SH-SY5Y (cell line): ENCODE measurements at regions not wholly inside any gene's neighbourhood (a gene's known extent, or its start where the extent isn't known, plus 50 kb on each side); places are given as distances from the start of the nearest gene placed in this dataset.

ENCODE experiments used
- GATA2 ChIP-seq: IDR thresholded peaks from 2 replicates; pipeline ENCODE4 v1.6.1; 2011; ENCODE audit warnings: mild to moderate bottlenecking, low read depth, low read length
- GATA3 ChIP-seq: IDR thresholded peaks from 2 replicates; pipeline ENCODE4 v1.6.1; 2011; ENCODE audit warnings: low read depth, mild to moderate bottlenecking, low read length, moderate library complexity

DNA sequence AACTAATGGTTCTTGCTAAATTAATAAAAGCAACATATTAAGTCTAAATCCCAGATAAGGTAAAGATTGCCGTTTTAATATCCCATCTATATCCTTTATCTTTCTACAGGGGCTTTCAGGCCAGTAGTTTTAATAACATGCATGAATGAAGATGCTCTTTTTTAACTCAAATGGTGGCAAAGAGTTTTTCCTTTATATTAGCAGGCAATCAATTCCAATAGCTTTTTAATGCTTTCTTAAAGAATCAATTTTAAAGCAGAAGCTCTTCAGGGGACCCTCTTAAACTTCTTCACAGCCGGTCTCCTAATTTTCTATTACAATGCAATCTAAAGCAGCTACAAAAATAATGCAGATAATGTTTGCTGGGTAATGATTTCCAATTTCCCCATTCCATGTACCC is 107.8 kb upstream of the HS3ST5 start:
- TF ChIP-seq GATA2 (no peak), GATA3 (no peak)
